ENCODE measurements at regions not wholly inside any gene's neighbourhood (a gene's known extent, or its start where the extent isn't known, plus 50 kb on each side); places are given as distances from the start of the nearest gene placed in this dataset.

- H3K4me1 ChIP-seq (replicated peaks): no peaks in the 10 kb centered on the region
- H3K27ac ChIP-seq: no peak overlapping the region
- no peaks in the 10 kb centered on the region for H3K27me3 ChIP-seq (replicated peaks; ENCODE audit: insufficient read depth)
- H3K36me3 ChIP-seq: no peaks in the 10 kb centered on the region
- no peaks in the 10 kb centered on the region for H3K9me3 ChIP-seq
- 78% methylated on average over 6 of the region's 6 CpGs for WGBS
- H3K4me3 ChIP-seq: no peak overlapping the region
- no peak for DNase-seq (ENCODE audit: low spot score)
- TF ChIP-seq POLR2A (IDR thresholded peaks at IDR 0.05): no peak
- no peak for TF ChIP-seq POLR2AphosphoS5 (IDR thresholded peaks at IDR 0.05)
- TF ChIP-seq CTCF (IDR thresholded peaks at IDR 0.05): no peak
- intact Hi-C loops (cut with DNase I): no loop called here
Observed at GRCh38 chr18:56197241-56197859, 441.0 kb downstream of the TXNL1 start.

- H3K4me1 ChIP-seq (replicated peaks): no peaks in the 10 kb centered on the region
- no peak overlapping the region for H3K27ac ChIP-seq
- 100% methylated on average over 1 of the region's 1 CpG for WGBS
- DNase-seq (ENCODE audit: low spot score): no peak
- H3K27me3 ChIP-seq (replicated peaks; ENCODE audit: insufficient read depth): no peaks in the 10 kb centered on the region
- TF ChIP-seq POLR2AphosphoS5 (IDR thresholded peaks at IDR 0.05) (no peak), CTCF (IDR thresholded peaks at IDR 0.05) (no peak), POLR2A (IDR thresholded peaks at IDR 0.05) (no peak)
- H3K9me3 ChIP-seq: no peaks in the 10 kb centered on the region
- intact Hi-C loops (cut with DNase I): no loop called here
- H3K4me3 ChIP-seq: no peak overlapping the region
- H3K36me3 ChIP-seq: no peaks in the 10 kb centered on the region
Observed at GRCh38 chr18:56196495-56197225, 441.7 kb downstream of the TXNL1 start.

GRCh38 chr18:56191334-56191733 is 447.1 kb downstream of the TXNL1 start:
- intact Hi-C loops (cut with DNase I): no loop called here
- WGBS: 86% methylated on average over 5 of the region's 5 CpGs
- no peak for DNase-seq (ENCODE audit: low spot score)
- TF ChIP-seq POLR2A (IDR thresholded peaks at IDR 0.05) (no peak), CTCF (IDR thresholded peaks at IDR 0.05) (no peak), POLR2AphosphoS5 (IDR thresholded peaks at IDR 0.05) (no peak)
- no peaks in the 10 kb centered on the region for H3K27me3 ChIP-seq (replicated peaks; ENCODE audit: insufficient read depth)
- H3K9me3 ChIP-seq: no peaks in the 10 kb centered on the region
- H3K4me3 ChIP-seq: no peak overlapping the region
- no peak overlapping the region for H3K27ac ChIP-seq
- H3K4me1 ChIP-seq (replicated peaks): no peaks in the 10 kb centered on the region
- H3K36me3 ChIP-seq: no peaks in the 10 kb centered on the region

- TF ChIP-seq POLR2AphosphoS5 (IDR thresholded peaks at IDR 0.05): no peak
- no peak for TF ChIP-seq CTCF (IDR thresholded peaks at IDR 0.05)
- no peak for TF ChIP-seq POLR2A (IDR thresholded peaks at IDR 0.05)
- WGBS: 95% methylated on average over 20 of the region's 20 CpGs
- Histone ChIP-seq H3K4me1 (replicated peaks) (no peaks in the 10 kb centered on the region), H3K27ac (no peak overlapping the region), H3K27me3 (replicated peaks; ENCODE audit: insufficient read depth) (no peaks in the 10 kb centered on the region), H3K36me3 (no peaks in the 10 kb centered on the region), H3K4me3 (no peak overlapping the region), H3K9me3 (no peaks in the 10 kb centered on the region)
- no peak for DNase-seq (ENCODE audit: low spot score)
- intact Hi-C loops (cut with DNase I): no loop called here
Observed at GRCh38 chr18:56189615-56190014, 448.8 kb downstream of the TXNL1 start.

Measured in prostate gland (tissue), 2 donors.